HL-60 (cell line): ENCODE measurements at regions not wholly inside any gene's neighbourhood (a gene's known extent, or its start where the extent isn't known, plus 50 kb on each side); places are given as distances from the start of the nearest gene placed in this dataset.

Experiments used
- DNase-seq, 2 experiments: peaks; one replicate each; pipeline ENCODE4 v3.0.0-alpha.2; 2010 to 2020; ENCODE audit warnings: low read depth in 1 of 2, low spot score in 1 of 2
- H3K27ac ChIP-seq: fragments of 250-450 bp; sonication (Bioruptor Pico); replicated peaks from 2 replicates; pipeline ENCODE4 v1.5.1; 2020; ENCODE audit warnings: mild to moderate bottlenecking, moderate library complexity
- H3K27me3 ChIP-seq: fragments of 250-450 bp; sonication (Bioruptor Pico); 2 replicates; pipeline ENCODE4 v1.5.1; 2021; ENCODE audit warnings: mild to moderate bottlenecking, moderate library complexity; ENCODE audit not compliant: insufficient read depth, poor library complexity, severe bottlenecking
- H3K4me3 ChIP-seq: replicated peaks from 2 replicates; pipeline ENCODE4 v1.5.1; 2011; ENCODE audit warnings: mild to moderate bottlenecking, control low read depth, low read length; ENCODE audit not compliant: insufficient read depth
- GABPA ChIP-seq: IDR thresholded peaks from 2 replicates; pipeline ENCODE4 v1.6.1; 2012; ENCODE audit warnings: low read depth
- POLR2AphosphoS5 ChIP-seq: IDR thresholded peaks from 2 replicates; pipeline ENCODE4 v1.6.1; 2012; ENCODE audit warnings: low read depth
- SPI1 ChIP-seq: IDR thresholded peaks from 2 replicates; pipeline ENCODE4 v1.6.1; 2012; ENCODE audit warnings: low read depth, mild to moderate bottlenecking, borderline replicate concordance
- TF ChIP-seq, protein P1 (sequence below): IDR thresholded peaks from one replicate; pipeline ENCODE4 v1.5.1; 2011; ENCODE audit warnings: low read length, control low read depth, inconsistent platforms; ENCODE audit not compliant: insufficient read depth
- TF ChIP-seq, protein P2 (sequence below): IDR thresholded peaks from 2 replicates; pipeline ENCODE4 v1.6.1; 2012; ENCODE audit warnings: low read depth; ENCODE audit not compliant: insufficient replicate concordance

DNA sequence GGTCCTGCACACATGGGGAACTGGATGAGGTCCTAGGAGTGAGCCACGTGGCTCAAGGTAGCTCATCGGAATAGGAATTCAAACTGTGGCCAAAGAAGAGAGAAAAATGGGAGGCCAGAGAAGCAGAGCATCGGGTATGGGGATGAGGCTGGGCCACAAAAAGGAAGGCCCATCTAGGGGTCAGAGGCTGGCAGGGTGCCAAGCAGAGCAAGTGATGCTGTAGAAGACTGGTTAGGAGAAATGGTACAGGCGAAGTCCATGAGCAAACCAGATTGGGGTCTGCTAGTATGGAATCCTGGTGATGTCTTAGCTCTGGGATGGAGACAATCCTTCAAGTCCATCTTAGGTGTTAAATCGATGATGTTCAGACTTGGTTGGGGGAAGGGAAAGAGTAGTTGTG lies 68.0 kb downstream of the TEX35 start:
- H3K27me3 ChIP-seq: no peaks in the 10 kb centered on the region
- no peak overlapping the region for H3K27ac ChIP-seq
- no peak overlapping the region for H3K4me3 ChIP-seq
- DNase-seq: no peak
- no peak for TF ChIP-seq POLR2AphosphoS5
- TF ChIP-seq SPI1: no peak
- TF ChIP-seq, protein P1, sequence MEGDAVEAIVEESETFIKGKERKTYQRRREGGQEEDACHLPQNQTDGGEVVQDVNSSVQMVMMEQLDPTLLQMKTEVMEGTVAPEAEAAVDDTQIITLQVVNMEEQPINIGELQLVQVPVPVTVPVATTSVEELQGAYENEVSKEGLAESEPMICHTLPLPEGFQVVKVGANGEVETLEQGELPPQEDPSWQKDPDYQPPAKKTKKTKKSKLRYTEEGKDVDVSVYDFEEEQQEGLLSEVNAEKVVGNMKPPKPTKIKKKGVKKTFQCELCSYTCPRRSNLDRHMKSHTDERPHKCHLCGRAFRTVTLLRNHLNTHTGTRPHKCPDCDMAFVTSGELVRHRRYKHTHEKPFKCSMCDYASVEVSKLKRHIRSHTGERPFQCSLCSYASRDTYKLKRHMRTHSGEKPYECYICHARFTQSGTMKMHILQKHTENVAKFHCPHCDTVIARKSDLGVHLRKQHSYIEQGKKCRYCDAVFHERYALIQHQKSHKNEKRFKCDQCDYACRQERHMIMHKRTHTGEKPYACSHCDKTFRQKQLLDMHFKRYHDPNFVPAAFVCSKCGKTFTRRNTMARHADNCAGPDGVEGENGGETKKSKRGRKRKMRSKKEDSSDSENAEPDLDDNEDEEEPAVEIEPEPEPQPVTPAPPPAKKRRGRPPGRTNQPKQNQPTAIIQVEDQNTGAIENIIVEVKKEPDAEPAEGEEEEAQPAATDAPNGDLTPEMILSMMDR: no peak
- TF ChIP-seq, protein P2, sequence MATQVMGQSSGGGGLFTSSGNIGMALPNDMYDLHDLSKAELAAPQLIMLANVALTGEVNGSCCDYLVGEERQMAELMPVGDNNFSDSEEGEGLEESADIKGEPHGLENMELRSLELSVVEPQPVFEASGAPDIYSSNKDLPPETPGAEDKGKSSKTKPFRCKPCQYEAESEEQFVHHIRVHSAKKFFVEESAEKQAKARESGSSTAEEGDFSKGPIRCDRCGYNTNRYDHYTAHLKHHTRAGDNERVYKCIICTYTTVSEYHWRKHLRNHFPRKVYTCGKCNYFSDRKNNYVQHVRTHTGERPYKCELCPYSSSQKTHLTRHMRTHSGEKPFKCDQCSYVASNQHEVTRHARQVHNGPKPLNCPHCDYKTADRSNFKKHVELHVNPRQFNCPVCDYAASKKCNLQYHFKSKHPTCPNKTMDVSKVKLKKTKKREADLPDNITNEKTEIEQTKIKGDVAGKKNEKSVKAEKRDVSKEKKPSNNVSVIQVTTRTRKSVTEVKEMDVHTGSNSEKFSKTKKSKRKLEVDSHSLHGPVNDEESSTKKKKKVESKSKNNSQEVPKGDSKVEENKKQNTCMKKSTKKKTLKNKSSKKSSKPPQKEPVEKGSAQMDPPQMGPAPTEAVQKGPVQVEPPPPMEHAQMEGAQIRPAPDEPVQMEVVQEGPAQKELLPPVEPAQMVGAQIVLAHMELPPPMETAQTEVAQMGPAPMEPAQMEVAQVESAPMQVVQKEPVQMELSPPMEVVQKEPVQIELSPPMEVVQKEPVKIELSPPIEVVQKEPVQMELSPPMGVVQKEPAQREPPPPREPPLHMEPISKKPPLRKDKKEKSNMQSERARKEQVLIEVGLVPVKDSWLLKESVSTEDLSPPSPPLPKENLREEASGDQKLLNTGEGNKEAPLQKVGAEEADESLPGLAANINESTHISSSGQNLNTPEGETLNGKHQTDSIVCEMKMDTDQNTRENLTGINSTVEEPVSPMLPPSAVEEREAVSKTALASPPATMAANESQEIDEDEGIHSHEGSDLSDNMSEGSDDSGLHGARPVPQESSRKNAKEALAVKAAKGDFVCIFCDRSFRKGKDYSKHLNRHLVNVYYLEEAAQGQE: no peak
- no peak for TF ChIP-seq GABPA

DNA sequence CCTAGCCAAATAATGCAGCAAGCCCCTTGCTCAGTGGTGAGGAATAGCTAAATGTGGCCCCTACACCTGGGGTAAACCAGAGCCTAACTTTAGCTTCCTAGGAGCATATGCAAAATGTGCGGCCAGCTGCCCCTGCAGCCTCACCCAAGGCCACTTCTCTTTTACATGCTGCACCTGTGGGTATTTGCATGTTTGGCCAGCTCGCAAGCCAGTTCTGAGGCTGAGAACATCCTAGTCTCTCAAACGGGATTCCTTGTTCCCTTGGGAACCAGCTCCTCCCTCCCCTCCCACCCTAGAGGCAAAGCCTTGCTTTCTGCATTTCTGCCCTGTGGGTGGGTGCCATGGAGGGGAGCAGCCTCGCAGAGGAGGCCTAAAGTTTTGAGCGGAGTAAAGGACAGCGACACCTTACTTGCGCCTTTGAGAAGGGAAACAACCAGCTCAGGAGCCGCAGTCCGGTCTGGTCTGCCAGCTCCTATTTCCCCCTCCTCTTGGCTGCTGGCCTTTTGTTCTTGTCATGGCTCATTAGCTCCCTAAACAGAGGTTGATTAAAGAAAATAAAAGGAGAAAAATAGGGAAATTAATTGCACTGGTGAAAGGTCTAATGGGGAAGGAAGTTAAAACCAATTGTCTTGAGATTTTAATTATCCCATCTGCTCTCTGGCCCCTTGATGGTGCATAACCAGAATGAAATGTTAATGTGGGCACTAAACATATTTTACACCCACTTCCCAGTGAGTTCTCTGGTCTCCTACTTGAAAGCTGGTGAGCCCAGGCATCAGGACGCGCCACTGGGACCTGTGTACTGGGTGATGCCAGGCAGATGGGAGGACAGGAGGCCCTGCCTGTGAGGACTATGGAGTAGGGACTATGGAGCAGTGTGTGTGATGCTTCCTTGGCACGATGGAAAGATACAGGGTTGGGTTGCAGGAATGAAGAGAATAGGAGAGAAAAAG lies 68.7 kb downstream of the TEX35 start:
- no peaks in the 10 kb centered on the region for H3K27me3 ChIP-seq
- no peak overlapping the region for H3K27ac ChIP-seq
- no peak for DNase-seq
- no peak overlapping the region for H3K4me3 ChIP-seq
- TF ChIP-seq, protein P1: no peak
- TF ChIP-seq POLR2AphosphoS5 (no peak), GABPA (no peak), SPI1 (no peak)
- TF ChIP-seq, protein P2: no peak

DNA sequence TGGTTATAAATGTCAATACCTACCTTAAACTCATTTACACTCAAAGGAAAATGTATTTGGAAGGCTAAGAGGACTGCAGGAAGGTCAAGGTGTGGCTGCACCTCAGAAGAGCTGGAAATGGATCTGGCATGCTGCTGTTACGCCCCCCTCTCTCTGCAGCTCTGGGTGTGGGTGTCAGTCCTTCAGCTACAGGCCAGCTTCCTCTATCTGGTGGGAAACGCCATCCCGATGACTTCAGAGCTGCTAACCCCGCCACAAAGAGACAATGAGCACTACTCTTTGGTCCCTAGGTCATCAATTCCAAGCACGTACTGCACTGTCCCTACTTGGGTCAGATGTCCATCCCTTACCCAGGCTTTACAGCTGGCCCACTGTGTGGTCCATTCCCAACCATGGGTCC lies 74.2 kb downstream of the TEX35 start:
- TF ChIP-seq, protein P2: no peak
- TF ChIP-seq, protein P1: no peak
- no peak for TF ChIP-seq SPI1
- no peak for TF ChIP-seq GABPA
- no peak for TF ChIP-seq POLR2AphosphoS5
- Histone ChIP-seq H3K27ac (no peak overlapping the region), H3K4me3 (no peak overlapping the region), H3K27me3 (peaks cover 3% of the 10 kb centered on the region)
- DNase-seq: no peak
